Choroid plexus epithelial cell (primary cell): ENCODE measurements at regions not wholly inside any gene's neighbourhood (a gene's known extent, or its start where the extent isn't known, plus 50 kb on each side); places are given as distances from the start of the nearest gene placed in this dataset.

Experiments
- DNase-seq: peaks from one replicate; pipeline ENCODE4 v3.0.0-alpha.2; 2010; ENCODE audit warnings: low read depth
- H3K4me3 ChIP-seq: 2 replicates; pipeline ENCODE4 v1.5.1; 2011; ENCODE audit warnings: low read depth, mild to moderate bottlenecking, control low read depth, low read length, moderate library complexity
- TF ChIP-seq, protein P1 (sequence below): conservative IDR thresholded peaks from 2 replicates; pipeline ENCODE4 v1.5.1; 2011; ENCODE audit warnings: low read depth, mild to moderate bottlenecking, control low read depth, inconsistent platforms, low read length, moderate library complexity

GRCh38 chr1:88060750-88061491 lies 623.2 kb upstream of the PKN2 start:
- DNase-seq = no peak
- TF ChIP-seq, protein P1, sequence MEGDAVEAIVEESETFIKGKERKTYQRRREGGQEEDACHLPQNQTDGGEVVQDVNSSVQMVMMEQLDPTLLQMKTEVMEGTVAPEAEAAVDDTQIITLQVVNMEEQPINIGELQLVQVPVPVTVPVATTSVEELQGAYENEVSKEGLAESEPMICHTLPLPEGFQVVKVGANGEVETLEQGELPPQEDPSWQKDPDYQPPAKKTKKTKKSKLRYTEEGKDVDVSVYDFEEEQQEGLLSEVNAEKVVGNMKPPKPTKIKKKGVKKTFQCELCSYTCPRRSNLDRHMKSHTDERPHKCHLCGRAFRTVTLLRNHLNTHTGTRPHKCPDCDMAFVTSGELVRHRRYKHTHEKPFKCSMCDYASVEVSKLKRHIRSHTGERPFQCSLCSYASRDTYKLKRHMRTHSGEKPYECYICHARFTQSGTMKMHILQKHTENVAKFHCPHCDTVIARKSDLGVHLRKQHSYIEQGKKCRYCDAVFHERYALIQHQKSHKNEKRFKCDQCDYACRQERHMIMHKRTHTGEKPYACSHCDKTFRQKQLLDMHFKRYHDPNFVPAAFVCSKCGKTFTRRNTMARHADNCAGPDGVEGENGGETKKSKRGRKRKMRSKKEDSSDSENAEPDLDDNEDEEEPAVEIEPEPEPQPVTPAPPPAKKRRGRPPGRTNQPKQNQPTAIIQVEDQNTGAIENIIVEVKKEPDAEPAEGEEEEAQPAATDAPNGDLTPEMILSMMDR = no peak
- no peak overlapping the region for H3K4me3 ChIP-seq

GRCh38 chr1:88061492-88062177 lies 622.4 kb upstream of the PKN2 start:
- no peak overlapping the region for H3K4me3 ChIP-seq
- DNase-seq = peak; percentile 82
- TF ChIP-seq, protein P1 = peak; percentile 94

DNA sequence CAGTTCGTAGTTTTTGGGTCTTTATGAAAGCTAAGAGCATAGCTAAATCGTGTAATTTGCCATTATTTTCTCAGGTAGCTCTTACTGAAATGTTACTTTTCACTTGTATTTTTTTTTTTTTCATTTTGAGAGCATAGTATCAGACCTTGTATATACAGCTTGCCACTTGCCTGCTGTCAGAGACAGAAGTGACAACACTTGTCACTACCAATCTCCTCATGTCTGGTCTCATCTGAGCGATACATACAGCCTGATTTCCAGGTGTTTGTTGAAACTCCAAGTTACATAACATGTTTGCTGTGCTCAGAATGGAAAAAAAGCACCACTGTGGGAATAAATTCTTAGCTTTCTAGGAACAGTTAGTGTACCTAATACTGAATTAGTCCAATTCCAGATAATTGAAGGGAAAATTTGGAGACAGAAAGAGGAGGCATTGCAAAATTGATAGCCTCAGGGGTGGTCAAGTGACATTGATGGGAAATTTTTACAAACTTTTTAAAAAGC lies 621.4 kb upstream of the PKN2 start:
- no peak overlapping the region for H3K4me3 ChIP-seq
- TF ChIP-seq, protein P1 = no peak
- DNase-seq = no peak

- TF ChIP-seq, protein P1 = no peak
Measured at GRCh38 chr1:88063605-88064004, 620.5 kb upstream of the PKN2 start.

GRCh38 chr1:88068407-88068960 lies 615.6 kb upstream of the PKN2 start:
- TF ChIP-seq, protein P1 = no peak

More at GRCh38 chr1:88063605-88064004, 620.5 kb upstream of the PKN2 start:
- H3K4me3 ChIP-seq = no peak overlapping the region
- no peak for DNase-seq

DNA sequence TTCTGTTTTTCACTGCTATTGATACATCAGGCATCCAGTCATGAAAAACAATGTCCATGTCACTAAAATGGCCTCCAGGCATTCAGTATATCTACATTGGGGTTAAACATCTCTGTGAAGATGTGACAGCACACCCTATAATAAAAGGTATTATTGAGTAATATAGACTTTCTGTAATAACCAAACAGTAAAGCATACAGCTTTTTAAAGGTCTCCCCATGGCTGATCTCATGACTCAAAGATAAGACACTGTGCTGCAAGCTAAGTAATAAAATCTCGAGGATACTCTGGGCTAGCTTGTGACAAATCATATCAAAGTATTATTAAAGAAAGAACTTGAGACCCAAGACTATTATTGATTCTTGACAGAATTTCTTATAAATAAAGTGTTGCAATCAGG lies 613.1 kb upstream of the PKN2 start:
- TF ChIP-seq, protein P1 = no peak
- no peak for DNase-seq

More at GRCh38 chr1:88068407-88068960, 615.6 kb upstream of the PKN2 start:
- no peak overlapping the region for H3K4me3 ChIP-seq
- no peak for DNase-seq

More for the DNA sequence above, 613.1 kb upstream of the PKN2 start:
- no peak overlapping the region for H3K4me3 ChIP-seq
